ENCODE measurements at regions not wholly inside any gene's neighbourhood (a gene's known extent, or its start where the extent isn't known, plus 50 kb on each side); places are given as distances from the start of the nearest gene placed in this dataset.
A peak's percentile ranks its signal among the peaks of the same experiment; 100 is the strongest.

- no peak for TF ChIP-seq POLR2A (IDR thresholded peaks at IDR 0.05; ENCODE audit: extremely low read depth, insufficient read length)
- TF ChIP-seq MYC (IDR thresholded peaks at IDR 0.05; ENCODE audit: low read depth, low read length), result no peak
- no peak for TF ChIP-seq CTCF (IDR thresholded peaks at IDR 0.05; ENCODE audit: low read depth, low read length)
- no peak for TF ChIP-seq MAX (IDR thresholded peaks at IDR 0.05; ENCODE audit: low read depth, low read length)
- no peak for DNase-seq (ENCODE audit: low read depth)
- H3K4me3 ChIP-seq (ENCODE audit: low read depth, low read length), result no peak overlapping the region
Measured at GRCh38 chr22:48609279-48609865, 1218.3 kb downstream of the BRD1 start.

GRCh38 chr22:48607901-48608662, 1219.6 kb downstream of the BRD1 start:
- peak; percentile 28 for DNase-seq (ENCODE audit: low read depth)
- no peak overlapping the region for H3K4me3 ChIP-seq (ENCODE audit: low read depth, low read length)
- TF ChIP-seq POLR2A (IDR thresholded peaks at IDR 0.05; ENCODE audit: extremely low read depth, insufficient read length), result no peak
- TF ChIP-seq CTCF (IDR thresholded peaks at IDR 0.05; ENCODE audit: low read depth, low read length), result no peak
- no peak for TF ChIP-seq MYC (IDR thresholded peaks at IDR 0.05; ENCODE audit: low read depth, low read length)
- TF ChIP-seq MAX (IDR thresholded peaks at IDR 0.05; ENCODE audit: low read depth, low read length), result no peak

- no peak overlapping the region for H3K4me3 ChIP-seq (ENCODE audit: low read depth, low read length)
- DNase-seq (ENCODE audit: low read depth), result no peak
- no peak for TF ChIP-seq MYC (IDR thresholded peaks at IDR 0.05; ENCODE audit: low read depth, low read length)
- no peak for TF ChIP-seq POLR2A (IDR thresholded peaks at IDR 0.05; ENCODE audit: extremely low read depth, insufficient read length)
- no peak for TF ChIP-seq MAX (IDR thresholded peaks at IDR 0.05; ENCODE audit: low read depth, low read length)
- no peak for TF ChIP-seq CTCF (IDR thresholded peaks at IDR 0.05; ENCODE audit: low read depth, low read length)
Measured at GRCh38 chr22:48606684-48607307, 1220.9 kb downstream of the BRD1 start.

GRCh38 chr22:48605856-48606481, 1221.7 kb downstream of the BRD1 start:
- no peak overlapping the region for H3K4me3 ChIP-seq (ENCODE audit: low read depth, low read length)
- no peak for TF ChIP-seq MYC (IDR thresholded peaks at IDR 0.05; ENCODE audit: low read depth, low read length)
- no peak for TF ChIP-seq CTCF (IDR thresholded peaks at IDR 0.05; ENCODE audit: low read depth, low read length)
- DNase-seq (ENCODE audit: low read depth), result peak; percentile 7

- no peak overlapping the region for H3K4me3 ChIP-seq (ENCODE audit: low read depth, low read length)
- no peak for DNase-seq (ENCODE audit: low read depth)
- TF ChIP-seq MAX (IDR thresholded peaks at IDR 0.05; ENCODE audit: low read depth, low read length), result no peak
- TF ChIP-seq MYC (IDR thresholded peaks at IDR 0.05; ENCODE audit: low read depth, low read length), result no peak
- no peak for TF ChIP-seq POLR2A (IDR thresholded peaks at IDR 0.05; ENCODE audit: extremely low read depth, insufficient read length)
- no peak for TF ChIP-seq CTCF (IDR thresholded peaks at IDR 0.05; ENCODE audit: low read depth, low read length)
Measured at GRCh38 chr22:48605125-48605524, 1222.5 kb downstream of the BRD1 start.

Measured in NB4 (cell line).